H1 (cell line): ENCODE measurements at regions not wholly inside any gene's neighbourhood (a gene's known extent, or its start where the extent isn't known, plus 50 kb on each side); places are given as distances from the start of the nearest gene placed in this dataset.

Experiments used
- CTCF ChIA-PET: fragments of 300-600 bp; sonication (Branson Sonifier 250); formaldehyde crosslinking; loops from one replicate; lab custom pipeline; 2021; ENCODE audit not compliant: partially characterized antibody; lab: Charles Lee
- POLR2A ChIA-PET: fragments of 300-600 bp; sonication (Branson Sonifier 250); formaldehyde crosslinking; loops from one replicate; lab custom pipeline; 2021; ENCODE audit warnings: inconsistent platforms; ENCODE audit not compliant: partially characterized antibody; lab: Charles Lee
- DNase-seq, 2 experiments: peaks; one replicate each; pipeline versions ENCODE4 v3.0.0 to v3.0.0-alpha.2; 2010 to 2022; ENCODE audit warnings: low spot score in 2 of 2, low read depth in 1 of 2, mixed read lengths in 1 of 2
- FAIRE-seq: peaks from 2 replicates; lab custom pipeline; 2011; peaks lifted over from hg19 to GRCh38; lab: Jason Lieb, UNC
- H2AFZ ChIP-seq: 2 replicates; pipeline ENCODE4 v1.8.1; 2012; ENCODE audit warnings: low read length, inconsistent platforms
- H2AK5ac ChIP-seq: 2 replicates; pipeline ENCODE4 v1.6.1; 2013; ENCODE audit warnings: low read depth, low read length
- H2BK120ac ChIP-seq: replicated peaks from 2 replicates; pipeline ENCODE3; 2013; ENCODE audit warnings: low read depth, low read length, inconsistent platforms
- H2BK12ac ChIP-seq: 2 replicates; pipeline ENCODE4 v1.6.1; 2013; ENCODE audit warnings: low read depth, low read length
- H2BK15ac ChIP-seq: 2 replicates; pipeline ENCODE4 v1.6.1; 2013; ENCODE audit warnings: low read length
- H2BK20ac ChIP-seq: 2 replicates; pipeline ENCODE4 v1.6.1; 2013; ENCODE audit warnings: low read length
- H2BK5ac ChIP-seq: 2 replicates; pipeline ENCODE4 v1.6.1; 2013; ENCODE audit warnings: low read depth, low read length
- H3K14ac ChIP-seq: 2 replicates; pipeline ENCODE4 v1.6.1; 2013; ENCODE audit warnings: inconsistent platforms; ENCODE audit not compliant: insufficient read length
- H3K18ac ChIP-seq: 2 replicates; pipeline ENCODE4 v1.6.1; 2013; ENCODE audit warnings: low read length; ENCODE audit errors: extremely low read depth
- H3K23ac ChIP-seq: 2 replicates; pipeline ENCODE4 v1.6.1; 2013; ENCODE audit warnings: inconsistent platforms; ENCODE audit not compliant: insufficient read length
- H3K23me2 ChIP-seq: 2 replicates; pipeline ENCODE4 v1.6.1; 2013; ENCODE audit warnings: low read depth, low read length
- H3K27ac ChIP-seq: 2 replicates; pipeline ENCODE4 v1.6.1; 2011; ENCODE audit warnings: low read depth, low read length, inconsistent platforms
- H3K27me3 ChIP-seq, 4 experiments: replicated peaks in 1 of 4; 1 replicate in 1 of 4; 2 replicates in 3 of 4; pipeline versions ENCODE4 v1.6.1 to v1.8.1; 2011 to 2013; ENCODE audit warnings: low read length in 3 of 4, mild to moderate bottlenecking in 3 of 4, inconsistent platforms in 2 of 4, mixed read lengths in 2 of 4, moderate library complexity in 1 of 4; ENCODE audit not compliant: control insufficient read depth in 3 of 4, insufficient read depth in 3 of 4; ENCODE audit errors: extremely low read depth in 1 of 4
- H3K36me3 ChIP-seq, 4 experiments: 2 replicates each; pipeline versions ENCODE4 v1.6.1 to v1.8.1; 2011 to 2013; ENCODE audit warnings: mild to moderate bottlenecking in 4 of 4, low read length in 3 of 4, moderate library complexity in 2 of 4, control low read depth in 1 of 4, inconsistent platforms in 1 of 4; ENCODE audit not compliant: insufficient read depth in 4 of 4, control insufficient read depth in 2 of 4
- H3K4ac ChIP-seq: replicated peaks from 2 replicates; pipeline ENCODE3; 2013; ENCODE audit warnings: low read length, low read depth, mixed read lengths, inconsistent platforms; ENCODE audit not compliant: insufficient read length
- H3K4me1 ChIP-seq, 4 experiments: replicated peaks in 1 of 4; 1 replicate in 1 of 4; 2 replicates in 3 of 4; pipeline versions ENCODE4 v1.6.1 to v1.8.1; 2011 to 2013; ENCODE audit warnings: low read length in 3 of 4, inconsistent platforms in 2 of 4, mixed read lengths in 1 of 4; ENCODE audit not compliant: insufficient read depth in 4 of 4, control insufficient read depth in 3 of 4
- H3K4me2 ChIP-seq, 2 experiments: 2 replicates each; pipeline versions ENCODE4 v1.6.1 to v1.8.1; 2011 to 2013; ENCODE audit warnings: low read depth in 2 of 2, low read length in 2 of 2, control low read depth in 1 of 2, inconsistent platforms in 1 of 2, mild to moderate bottlenecking in 1 of 2; ENCODE audit not compliant: insufficient read depth in 1 of 2
- H3K4me3 ChIP-seq, 4 experiments: fragments of 200-600, 300-600 bp in 1 of 4; sonication (generic), shearing (Covaris generic), sonication (Bioruptor Twin) in 1 of 4; 2 replicates each; pipeline versions ENCODE4 v1.5.1 to v1.8.1; 2011 to 2016; ENCODE audit warnings: low read length in 4 of 4, low read depth in 3 of 4, control low read depth in 2 of 4, inconsistent platforms in 2 of 4, mild to moderate bottlenecking in 2 of 4, mixed read lengths in 1 of 4, moderate library complexity in 1 of 4; ENCODE audit not compliant: insufficient read depth in 2 of 4; ENCODE audit errors: extremely low read depth in 1 of 4
- H3K56ac ChIP-seq: replicated peaks from 2 replicates; pipeline ENCODE3; 2013; ENCODE audit warnings: low read depth, mild to moderate bottlenecking, mixed read lengths, low read length, inconsistent platforms; ENCODE audit not compliant: insufficient read length
- H3K79me1 ChIP-seq: 2 replicates; pipeline ENCODE4 v1.6.1; 2013; ENCODE audit warnings: low read depth, low read length, control low read depth
- H3K79me2 ChIP-seq, 2 experiments: 2 replicates each; pipeline versions ENCODE4 v1.6.1 to v1.8.1; 2012 to 2013; ENCODE audit warnings: low read length in 2 of 2, mild to moderate bottlenecking in 2 of 2, inconsistent platforms in 1 of 2; ENCODE audit not compliant: insufficient read depth in 2 of 2, control insufficient read depth in 1 of 2
- H3K9ac ChIP-seq, 4 experiments: replicated peaks in 1 of 4; 1 replicate in 1 of 4; 2 replicates in 3 of 4; pipeline versions ENCODE4 v1.6.1 to v1.8.1; 2011 to 2013; ENCODE audit warnings: low read depth in 3 of 4, low read length in 3 of 4, control low read depth in 2 of 4, mild to moderate bottlenecking in 2 of 4, moderate library complexity in 2 of 4, inconsistent platforms in 1 of 4; ENCODE audit errors: extremely low read depth in 1 of 4
- H3K9me3 ChIP-seq, 2 experiments: 2 replicates each; pipeline versions ENCODE4 v1.6.1 to v1.8.1; 2012 to 2013; ENCODE audit warnings: mild to moderate bottlenecking in 2 of 2, moderate library complexity in 2 of 2, control low read depth in 1 of 2, inconsistent platforms in 1 of 2, low read depth in 1 of 2, low read length in 1 of 2, mixed read lengths in 1 of 2; ENCODE audit not compliant: insufficient read depth in 2 of 2
- H4K20me1 ChIP-seq, 2 experiments: replicated peaks in 1 of 2; 2 replicates each; pipeline versions ENCODE3 to v1.8.1; 2011 to 2013; ENCODE audit warnings: inconsistent platforms in 2 of 2, low read length in 2 of 2, mild to moderate bottlenecking in 1 of 2; ENCODE audit not compliant: insufficient read depth in 2 of 2, control insufficient read depth in 1 of 2
- H4K5ac ChIP-seq: 2 replicates; pipeline ENCODE4 v1.6.1; 2013; ENCODE audit warnings: low read length, low read depth, mixed read lengths, inconsistent platforms; ENCODE audit not compliant: insufficient read length
- H4K8ac ChIP-seq: 2 replicates; pipeline ENCODE4 v1.8.0; 2013; ENCODE audit warnings: mild to moderate bottlenecking, moderate library complexity, low read length, inconsistent platforms; ENCODE audit not compliant: insufficient read depth; ENCODE audit errors: extremely low read depth
- H4K91ac ChIP-seq: replicated peaks from 2 replicates; pipeline ENCODE3; 2013; ENCODE audit warnings: low read length, mixed read lengths, inconsistent platforms; ENCODE audit not compliant: insufficient read length
- CHD1 ChIP-seq: IDR thresholded peaks from 2 replicates; pipeline ENCODE4 v1.6.1; 2012; ENCODE audit warnings: low read depth, low read length, improper control_type of control experiment
- EGR1 ChIP-seq: IDR thresholded peaks from 2 replicates; pipeline ENCODE4 v1.6.1; 2011; ENCODE audit warnings: low read depth, low read length, borderline replicate concordance
- HDAC2 ChIP-seq, 2 experiments: fragments of 300-600 bp in 1 of 2; sonication (generic) in 1 of 2; IDR thresholded peaks; 2 replicates each; pipeline ENCODE4 v1.6.1; 2011 to 2012; ENCODE audit warnings: low read depth in 2 of 2, low read length in 2 of 2, mild to moderate bottlenecking in 2 of 2, moderate library complexity in 2 of 2, borderline replicate concordance in 1 of 2, inconsistent platforms in 1 of 2
- JUND ChIP-seq: IDR thresholded peaks from 2 replicates; pipeline ENCODE4 v1.6.1; 2011; ENCODE audit warnings: mild to moderate bottlenecking, improper control_type of control experiment, low read length
- KDM1A ChIP-seq: fragments of 200-600, 300-600 bp; sonication (generic); IDR thresholded peaks from 2 replicates; pipeline ENCODE4 v1.7.1; 2016; ENCODE audit warnings: mild to moderate bottlenecking, low read length, borderline replicate concordance
- POLR2AphosphoS5 ChIP-seq: IDR thresholded peaks from 2 replicates; pipeline ENCODE4 v1.6.1; 2011; ENCODE audit warnings: low read depth, low read length
- RNF2 ChIP-seq: fragments of 200-900, 300-1000 bp; sonication (generic); IDR thresholded peaks from 2 replicates; pipeline ENCODE4 v1.7.1; 2016; ENCODE audit warnings: borderline replicate concordance, low read depth, mild to moderate bottlenecking, antibody characterized with exemption, low read length; ENCODE audit not compliant: poor library complexity, severe bottlenecking; ENCODE audit errors: missing control alignments
- SAP30 ChIP-seq: fragments of 300-600 bp; sonication (generic); IDR thresholded peaks from 2 replicates; pipeline ENCODE4 v1.7.1; 2012; ENCODE audit warnings: low read length, moderate library complexity, mild to moderate bottlenecking, inconsistent platforms; ENCODE audit not compliant: insufficient read depth, insufficient replicate concordance
- TAF1 ChIP-seq: IDR thresholded peaks from 2 replicates; pipeline ENCODE4 v1.6.1; 2011; ENCODE audit warnings: mild to moderate bottlenecking, low read depth, low read length
- TCF12 ChIP-seq: IDR thresholded peaks from 2 replicates; pipeline ENCODE4 v1.6.1; 2011; ENCODE audit warnings: low read depth, mild to moderate bottlenecking, low read length
- TEAD4 ChIP-seq: IDR thresholded peaks from 2 replicates; pipeline ENCODE4 v1.6.1; 2012; ENCODE audit warnings: low read depth, low read length, inconsistent platforms, mixed read lengths
- YY1 ChIP-seq: IDR thresholded peaks from 2 replicates; pipeline ENCODE4 v1.6.1; 2011; ENCODE audit warnings: low read depth, mild to moderate bottlenecking, low read length
- WGBS, 2 experiments: shearing (Covaris generic) in 1 of 2; methylation state at CpG; one replicate each; pipeline versions ENCODE4 v1.1.6 to v1.1.7; 2013 to 2015; ENCODE audit warnings: low lambda C conversion rate in 2 of 2, mixed read lengths in 2 of 2, inconsistent platforms in 1 of 2, low coverage in 1 of 2, missing lambda C conversion rate in 1 of 2; ENCODE audit not compliant: insufficient replicate concordance in 2 of 2, insufficient coverage in 1 of 2, insufficient read length in 1 of 2; ENCODE audit errors: extremely low coverage in 1 of 2, missing lambda C conversion rate in 1 of 2; 5-methylcytosine and 5-hydroxymethylcytosine counted together
- TF ChIP-seq, protein P1 (sequence below): IDR thresholded peaks from 2 replicates; pipeline ENCODE4 v1.6.1; 2012; ENCODE audit warnings: inconsistent platforms

GRCh38 chr5:68424799-68425537 lies 209.4 kb downstream of the PIK3R1 start:
- no peak overlapping the region for H3K23ac ChIP-seq
- H3K56ac ChIP-seq: no peak overlapping the region
- H2BK12ac ChIP-seq: no peak overlapping the region
- POLR2A ChIA-PET: no interaction called here
- H3K9ac ChIP-seq: no peak overlapping the region
- no peaks in the 10 kb centered on the region for H3K23me2 ChIP-seq
- H4K5ac ChIP-seq: no peak overlapping the region
- H3K79me1 ChIP-seq: no peaks in the 10 kb centered on the region
- H4K8ac ChIP-seq: no peak overlapping the region
- no peak overlapping the region for H3K4me2 ChIP-seq
- no peak for FAIRE-seq
- H3K4me3 ChIP-seq: no peak overlapping the region
- CTCF ChIA-PET: no interaction called here
- H3K79me2 ChIP-seq: no peaks in the 10 kb centered on the region
- H2AK5ac ChIP-seq: no peak overlapping the region
- H3K4ac ChIP-seq: no peak overlapping the region
- TF ChIP-seq TEAD4: no peak
- TF ChIP-seq SAP30: no peak
- no peak for TF ChIP-seq EGR1
- TF ChIP-seq JUND: no peak
- TF ChIP-seq TAF1: no peak
- TF ChIP-seq POLR2AphosphoS5: no peak
- no peak for TF ChIP-seq TCF12
- TF ChIP-seq HDAC2 (IDR thresholded peaks at IDR 0.05; ENCODE audit: borderline replicate concordance in 1 of 2, low read depth in 2 of 2, low read length in 2 of 2): no peak
- TF ChIP-seq CHD1: no peak
- TF ChIP-seq, protein P1, sequence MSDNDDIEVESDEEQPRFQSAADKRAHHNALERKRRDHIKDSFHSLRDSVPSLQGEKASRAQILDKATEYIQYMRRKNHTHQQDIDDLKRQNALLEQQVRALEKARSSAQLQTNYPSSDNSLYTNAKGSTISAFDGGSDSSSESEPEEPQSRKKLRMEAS: no peak
- no peak for TF ChIP-seq KDM1A
- TF ChIP-seq RNF2: no peak
- TF ChIP-seq YY1: no peak
- no peak overlapping the region for H3K27ac ChIP-seq
- no peak overlapping the region for H2BK120ac ChIP-seq
- no peak overlapping the region for H2BK5ac ChIP-seq
- no peaks in the 10 kb centered on the region for H3K9me3 ChIP-seq
- H2AFZ ChIP-seq: no peak overlapping the region
- 92% methylated on average over 6 of the region's 6 CpGs; no CpG with 5 or more reads in 1 of the 2 experiments for WGBS, 2 experiments
- no peak overlapping the region for H4K91ac ChIP-seq
- no peak overlapping the region for H3K18ac ChIP-seq
- H3K36me3 ChIP-seq: no peaks in the 10 kb centered on the region
- H3K14ac ChIP-seq: no peak overlapping the region
- no peaks in the 10 kb centered on the region for H3K27me3 ChIP-seq
- H2BK20ac ChIP-seq: no peak overlapping the region
- H2BK15ac ChIP-seq: no peak overlapping the region
- H4K20me1 ChIP-seq: no peaks in the 10 kb centered on the region
- peaks cover 0 to 4% (median 0%) of the 10 kb centered on the region in 4 experiments; a peak in 1 of 7 replicates for H3K4me1 ChIP-seq
- DNase-seq: no peak
